BJ (cell line): ENCODE measurements at regions not wholly inside any gene's neighbourhood (a gene's known extent, or its start where the extent isn't known, plus 50 kb on each side); places are given as distances from the start of the nearest gene placed in this dataset.

Experiments used
- CTCF ChIA-PET: fragments of 350-600 bp; formaldehyde crosslinking; extraction: SDS; loops from one replicate; lab custom pipeline; 2021; ENCODE audit warnings: antibody characterized with exemption, inconsistent platforms; lab: Yijun Ruan, JAX
- POLR2A ChIA-PET: fragments of 300-600 bp; sonication (Branson Sonifier 250); formaldehyde crosslinking; extraction: SDS; loops from one replicate; lab custom pipeline; 2021; ENCODE audit warnings: antibody characterized with exemption; lab: Charles Lee
- DNase-seq: peaks from one replicate; pipeline ENCODE4 v3.0.0-alpha.2; 2011; ENCODE audit warnings: low read depth
- H3K27me3 ChIP-seq: 2 replicates; pipeline ENCODE4 v1.6.0; 2011; ENCODE audit warnings: low read length; ENCODE audit not compliant: control insufficient read depth, insufficient read depth
- H3K36me3 ChIP-seq: 2 replicates; pipeline ENCODE4 v1.5.1; 2011; ENCODE audit warnings: low read length; ENCODE audit not compliant: control insufficient read depth, insufficient read depth
- H3K4me3 ChIP-seq: 2 replicates; pipeline ENCODE4 v1.5.1; 2011; ENCODE audit warnings: low read depth, mild to moderate bottlenecking, control low read depth, low read length
- CTCF ChIP-seq: IDR thresholded peaks from 2 replicates; pipeline ENCODE4 v1.5.1; 2011; ENCODE audit warnings: low read depth, mild to moderate bottlenecking, control low read depth, inconsistent platforms, low read length, moderate library complexity; ENCODE audit not compliant: insufficient read depth

GRCh38 chr3:179503152-179503551 is 51.9 kb upstream of the GNB4 start:
- DNase-seq: no peak
- ChIA-PET CTCF (no interaction called here), POLR2A (no interaction called here)
- Histone ChIP-seq H3K36me3 (no peaks in the 10 kb centered on the region), H3K27me3 (peaks cover 3% of the 10 kb centered on the region; the same call in 1 of the 2 replicates), H3K4me3 (no peak overlapping the region)
- no peak for TF ChIP-seq CTCF

GRCh38 chr3:179503640-179504039 is 52.4 kb upstream of the GNB4 start:
- peaks cover 3% of the 10 kb centered on the region; the same call in 1 of the 2 replicates for H3K27me3 ChIP-seq
- CTCF ChIA-PET: interaction anchor here (1.9 kb wide), 1 partner anchor 17 kb away, joined by 5 read pairs; no protein-coding TSS in a partner anchor
- no peak for DNase-seq
- H3K36me3 ChIP-seq: no peaks in the 10 kb centered on the region
- POLR2A ChIA-PET: no interaction called here
- H3K4me3 ChIP-seq: no peak overlapping the region
- no peak for TF ChIP-seq CTCF

- TF ChIP-seq CTCF: no peak
- no peak for DNase-seq
- no peak overlapping the region for H3K4me3 ChIP-seq
- ChIA-PET CTCF (interaction anchor here (1.9 kb wide), 1 partner anchor 17 kb away, joined by 5 read pairs; no protein-coding TSS in a partner anchor), POLR2A (no interaction called here)
- peaks cover 3% of the 10 kb centered on the region; the same call in 1 of the 2 replicates for H3K27me3 ChIP-seq
- no peaks in the 10 kb centered on the region for H3K36me3 ChIP-seq
Measured at GRCh38 chr3:179504371-179504770, 53.1 kb upstream of the GNB4 start.

- no peak for TF ChIP-seq CTCF
- Histone ChIP-seq H3K27me3 (peaks cover 3% of the 10 kb centered on the region; the same call in 1 of the 2 replicates), H3K4me3 (no peak overlapping the region), H3K36me3 (no peaks in the 10 kb centered on the region)
- no peak for DNase-seq
- POLR2A ChIA-PET: interaction anchor here (0.5 kb wide), 2 partner anchors 35 to 46 kb away, joined by 5 to 8 read pairs; no protein-coding TSS in a partner anchor
- CTCF ChIA-PET: interaction anchor here (1.9 kb wide), 1 partner anchor 19 kb away, joined by 5 read pairs; no protein-coding TSS in a partner anchor
Measured at GRCh38 chr3:179505534-179505933, 54.3 kb upstream of the GNB4 start.

- Histone ChIP-seq H3K27me3 (peaks cover 3% of the 10 kb centered on the region; the same call in 1 of the 2 replicates), H3K36me3 (no peaks in the 10 kb centered on the region), H3K4me3 (no peak overlapping the region)
- ChIA-PET CTCF (no interaction called here), POLR2A (no interaction called here)
- TF ChIP-seq CTCF: no peak
- DNase-seq: no peak
Measured at GRCh38 chr3:179506792-179507191, 55.5 kb upstream of the GNB4 start.
